Activated naive CD4-positive, alpha-beta T cell treated with anti-CD3 and anti-CD28 coated beads for 36 hours (primary cell): ENCODE measurements at regions not wholly inside any gene's neighbourhood (a gene's known extent, or its start where the extent isn't known, plus 50 kb on each side); places are given as distances from the start of the nearest gene placed in this dataset.
"Not testable (repeated sequence)": the region's sequence is repeated elsewhere in the genome, so short reads cannot be mapped to it uniquely, and the experiment has no call there.

Source experiments
- CTCF ChIA-PET: fragments of 350-600 bp; sonication (Branson Sonifier 250); formaldehyde crosslinking; loops from one replicate; lab custom pipeline; 2021; ENCODE audit warnings: antibody characterized with exemption; lab: Charles Lee
- DNase-seq: peaks from one replicate; pipeline ENCODE4 v3.0.0-alpha.2; 2020
- H3K27ac Mint-ChIP-seq: one replicate; pipeline ENCODE4 v1.8.0; 2021; ENCODE audit warnings: mild to moderate bottlenecking, mixed read lengths
- H3K27me3 Mint-ChIP-seq: one replicate; pipeline ENCODE4 v1.8.0; 2021; ENCODE audit warnings: low read depth, mixed read lengths
- H3K36me3 Mint-ChIP-seq: one replicate; pipeline ENCODE4 v1.8.0; 2021; ENCODE audit warnings: low read depth, mixed read lengths
- H3K4me1 Mint-ChIP-seq: one replicate; pipeline ENCODE4 v1.8.0; 2021; ENCODE audit warnings: low read depth, mixed read lengths
- H3K4me3 Mint-ChIP-seq: one replicate; pipeline ENCODE4 v1.8.0; 2021; ENCODE audit warnings: mild to moderate bottlenecking, moderate library complexity, mixed read lengths
- H3K9me3 Mint-ChIP-seq: one replicate; pipeline ENCODE4 v1.8.0; 2021; ENCODE audit warnings: mixed read lengths
- intact Hi-C: fragments of 100-400 bp; cut with micrococcal nuclease; formaldehyde crosslinking; loops from one replicate; pipeline ENCODE4 v1.15.1; 2023

- Mint-ChIP-seq H3K36me3 (no peaks in the 10 kb centered on the region), H3K27me3 (peaks cover 3% of the 10 kb centered on the region), H3K4me1 (peaks cover 5% of the 10 kb centered on the region), H3K9me3 (peaks cover 3% of the 10 kb centered on the region), H3K4me3 (no peak overlapping the region), H3K27ac (no peak overlapping the region)
- intact Hi-C loops, result no loop called here
- DNase-seq, result no peak
- CTCF ChIA-PET, result no interaction called here
Observed at GRCh38 chr5:74400067-74400466, 240.5 kb downstream of the ENC1 start.

- Mint-ChIP-seq H3K4me1 (no peaks in the 10 kb centered on the region), H3K36me3 (no peaks in the 10 kb centered on the region), H3K27me3 (no peaks in the 10 kb centered on the region), H3K9me3 (peaks cover 3% of the 10 kb centered on the region), H3K4me3 (no peak overlapping the region), H3K27ac (no peak overlapping the region)
- DNase-seq, result no peak
- intact Hi-C loops, result no loop called here
- CTCF ChIA-PET, result interaction anchor here (0.7 kb wide), 1 partner anchor 523 kb away, joined by 3 read pairs; no protein-coding TSS in a partner anchor
Observed at GRCh38 chr5:74396913-74397622, 243.5 kb downstream of the ENC1 start.

GRCh38 chr5:74394916-74395880 is 245.3 kb downstream of the ENC1 start:
- CTCF ChIA-PET, result interaction anchor here (0.6 kb wide), 1 partner anchor 369 kb away, joined by 3 read pairs; no protein-coding TSS in a partner anchor
- no peaks in the 10 kb centered on the region for H3K4me1 Mint-ChIP-seq
- intact Hi-C loops, result loop anchor here (1.0 kb wide), 1 partner anchor 247 kb away; no protein-coding TSS in a partner anchor

GRCh38 chr5:74394528-74394915 is 246.0 kb downstream of the ENC1 start:
- intact Hi-C loops, result loop anchor here (1.0 kb wide), 1 partner anchor 248 kb away; no protein-coding TSS in a partner anchor
- H3K36me3 Mint-ChIP-seq, result no peaks in the 10 kb centered on the region
- H3K4me3 Mint-ChIP-seq, result no peak overlapping the region
- CTCF ChIA-PET, result interaction anchor here (0.6 kb wide), 1 partner anchor 368 kb away, joined by 3 read pairs; no protein-coding TSS in a partner anchor
- no peak overlapping the region for H3K27ac Mint-ChIP-seq
- DNase-seq, result peak; percentile 10
- H3K27me3 Mint-ChIP-seq, result no peaks in the 10 kb centered on the region
- peaks cover 3% of the 10 kb centered on the region for H3K9me3 Mint-ChIP-seq
- no peaks in the 10 kb centered on the region for H3K4me1 Mint-ChIP-seq

More at GRCh38 chr5:74394916-74395880, 245.3 kb downstream of the ENC1 start:
- no peak overlapping the region for H3K27ac Mint-ChIP-seq
- H3K36me3 Mint-ChIP-seq, result no peaks in the 10 kb centered on the region
- peaks cover 3% of the 10 kb centered on the region for H3K9me3 Mint-ChIP-seq
- no peak for DNase-seq
- H3K4me3 Mint-ChIP-seq, result no peak overlapping the region
- no peaks in the 10 kb centered on the region for H3K27me3 Mint-ChIP-seq

GRCh38 chr5:74393943-74394342 is 246.6 kb downstream of the ENC1 start:
- H3K9me3 Mint-ChIP-seq, result no peaks in the 10 kb centered on the region
- CTCF ChIA-PET, result no interaction called here
- no peak overlapping the region for H3K4me3 Mint-ChIP-seq

GRCh38 chr5:74392711-74393351 is 247.7 kb downstream of the ENC1 start:
- Mint-ChIP-seq H3K36me3 (no peaks in the 10 kb centered on the region), H3K4me3 (no peak overlapping the region), H3K27ac (no peak overlapping the region), H3K4me1 (no peaks in the 10 kb centered on the region), H3K27me3 (no peaks in the 10 kb centered on the region), H3K9me3 (no peaks in the 10 kb centered on the region)
- no peak for DNase-seq
- CTCF ChIA-PET, result interaction anchor here (0.6 kb wide), 1 partner anchor 254 kb away, joined by 3 read pairs; no protein-coding TSS in a partner anchor
- intact Hi-C loops, result no loop called here

More at GRCh38 chr5:74393943-74394342, 246.6 kb downstream of the ENC1 start:
- Mint-ChIP-seq H3K4me1 (no peaks in the 10 kb centered on the region), H3K27ac (no peak overlapping the region), H3K36me3 (no peaks in the 10 kb centered on the region), H3K27me3 (no peaks in the 10 kb centered on the region)
- no peak for DNase-seq
- intact Hi-C loops, result loop anchor here (1.0 kb wide), 1 partner anchor 248 kb away; no protein-coding TSS in a partner anchor

- Mint-ChIP-seq H3K27me3 (no peaks in the 10 kb centered on the region), H3K9me3 (no peaks in the 10 kb centered on the region), H3K4me3 (no peak overlapping the region), H3K36me3 (no peaks in the 10 kb centered on the region), H3K27ac (no peak overlapping the region), H3K4me1 (no peaks in the 10 kb centered on the region)
- DNase-seq, result no peak
- CTCF ChIA-PET, result interaction anchor here (0.7 kb wide), 1 partner anchor 117 kb away, joined by 3 read pairs; no protein-coding TSS in a partner anchor
- intact Hi-C loops, result no loop called here
Observed at GRCh38 chr5:74391410-74391809, 249.1 kb downstream of the ENC1 start.

GRCh38 chr5:74390822-74391221 is 249.7 kb downstream of the ENC1 start:
- no peaks in the 10 kb centered on the region for H3K4me1 Mint-ChIP-seq
- H3K9me3 Mint-ChIP-seq, result no peaks in the 10 kb centered on the region
- H3K27ac Mint-ChIP-seq, result no peak overlapping the region
- no peaks in the 10 kb centered on the region for H3K36me3 Mint-ChIP-seq
- no peak for DNase-seq
- no peak overlapping the region for H3K4me3 Mint-ChIP-seq
- CTCF ChIA-PET, result no interaction called here
- intact Hi-C loops, result no loop called here
- H3K27me3 Mint-ChIP-seq, result no peaks in the 10 kb centered on the region

- H3K27me3 Mint-ChIP-seq, result no peaks in the 10 kb centered on the region
- no peak for DNase-seq
- CTCF ChIA-PET, result no interaction called here
- intact Hi-C loops, result no loop called here
- no peaks in the 10 kb centered on the region for H3K9me3 Mint-ChIP-seq
- H3K4me1 Mint-ChIP-seq, result no peaks in the 10 kb centered on the region
- no peak overlapping the region for H3K27ac Mint-ChIP-seq
- H3K36me3 Mint-ChIP-seq, result no peaks in the 10 kb centered on the region
- H3K4me3 Mint-ChIP-seq, result no peak overlapping the region
Observed at GRCh38 chr5:74390306-74390637, 250.3 kb downstream of the ENC1 start.

- no peaks in the 10 kb centered on the region for H3K9me3 Mint-ChIP-seq
- H3K4me1 Mint-ChIP-seq, result no peaks in the 10 kb centered on the region
- CTCF ChIA-PET, result no interaction called here
Observed at GRCh38 chr5:74389531-74390305, 250.8 kb downstream of the ENC1 start.

GRCh38 chr5:74388411-74388810 is 252.1 kb downstream of the ENC1 start:
- H3K27me3 Mint-ChIP-seq, DNase-seq, CTCF ChIA-PET, H3K27ac Mint-ChIP-seq, H3K4me1 Mint-ChIP-seq, H3K36me3 Mint-ChIP-seq, H3K9me3 Mint-ChIP-seq, intact Hi-C loops, H3K4me3 Mint-ChIP-seq: not testable (repeated sequence)

More at GRCh38 chr5:74389531-74390305, 250.8 kb downstream of the ENC1 start:
- Mint-ChIP-seq H3K36me3 (no peaks in the 10 kb centered on the region), H3K27me3 (no peaks in the 10 kb centered on the region), H3K4me3 (no peak overlapping the region), H3K27ac (no peak overlapping the region)
- no peak for DNase-seq
- intact Hi-C loops, result no loop called here
